ENCODE measurements at regions not wholly inside any gene's neighbourhood (a gene's known extent, or its start where the extent isn't known, plus 50 kb on each side); places are given as distances from the start of the nearest gene placed in this dataset.

- H3K9me3 ChIP-seq (ENCODE audit: control insufficient read depth, insufficient read depth, low read length) = no peaks in the 10 kb centered on the region
- H3K4me1 ChIP-seq (ENCODE audit: control insufficient read depth, insufficient read depth, low read length) = no peaks in the 10 kb centered on the region
- H3K36me3 ChIP-seq (ENCODE audit: control insufficient read depth, insufficient read depth, low read length) = no peaks in the 10 kb centered on the region
- WGBS (ENCODE audit: insufficient coverage, insufficient read length) = no CpG with 5 or more reads among the region's 2 CpGs
- no peaks in the 10 kb centered on the region for H3K27me3 ChIP-seq (ENCODE audit: control insufficient read depth, insufficient read depth, low read length)
- H3K27ac ChIP-seq (ENCODE audit: low read length) = no peak overlapping the region
- no peak for DNase-seq (ENCODE audit: low read depth, low spot score)
- no peak overlapping the region for H3K4me3 ChIP-seq (ENCODE audit: low read length)
Observed at GRCh38 chr12:23455283-23455682, 494.2 kb downstream of the SOX5 start.

DNA sequence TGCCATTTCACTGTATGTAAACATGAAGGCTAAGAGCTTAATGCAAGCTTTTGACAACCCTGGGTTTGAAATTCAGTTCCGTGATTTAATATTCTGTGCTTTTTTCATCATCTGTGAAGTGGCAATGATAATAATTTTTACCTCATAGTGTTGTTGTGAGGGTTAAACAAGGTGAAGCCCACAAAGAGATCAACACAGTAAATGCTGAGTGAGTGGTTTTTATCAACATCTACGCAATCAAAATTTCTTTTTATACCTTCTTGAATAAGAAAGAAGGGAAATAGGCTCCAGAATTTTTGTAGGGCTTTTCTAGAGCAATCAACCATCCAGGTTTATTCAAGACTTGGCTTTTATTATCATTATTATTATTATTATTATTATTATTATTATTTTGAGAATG, 490.8 kb downstream of the SOX5 start:
- Histone ChIP-seq H3K27me3 (ENCODE audit: control insufficient read depth, insufficient read depth, low read length) (no peaks in the 10 kb centered on the region), H3K4me3 (ENCODE audit: low read length) (no peak overlapping the region), H3K27ac (ENCODE audit: low read length) (no peak overlapping the region), H3K9me3 (ENCODE audit: control insufficient read depth, insufficient read depth, low read length) (no peaks in the 10 kb centered on the region), H3K36me3 (ENCODE audit: control insufficient read depth, insufficient read depth, low read length) (no peaks in the 10 kb centered on the region), H3K4me1 (ENCODE audit: control insufficient read depth, insufficient read depth, low read length) (no peaks in the 10 kb centered on the region)
- no CpG with 5 or more reads among the region's 2 CpGs for WGBS (ENCODE audit: insufficient coverage, insufficient read length)
- DNase-seq (ENCODE audit: low read depth, low spot score) = no peak

DNA sequence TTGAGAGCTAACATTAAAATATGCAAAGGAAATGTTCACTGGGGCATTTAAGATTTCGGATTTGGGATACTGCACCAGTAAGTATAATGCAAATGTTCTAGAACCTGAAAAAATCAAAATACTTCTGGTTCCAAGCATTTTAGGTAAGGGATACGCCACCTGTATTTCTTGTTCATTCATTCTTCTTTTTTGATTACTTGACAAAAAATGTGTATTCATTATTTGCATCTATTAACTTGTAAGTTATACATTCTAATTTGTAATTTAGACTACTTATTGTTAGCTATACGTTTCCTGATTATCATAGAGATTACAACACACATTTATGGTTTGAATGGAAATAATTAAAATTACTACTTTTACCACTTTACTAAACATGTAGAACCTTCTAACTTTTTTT, 486.9 kb downstream of the SOX5 start:
- no peak for DNase-seq (ENCODE audit: low read depth, low spot score)
- no CpG with 5 or more reads among the region's 3 CpGs for WGBS (ENCODE audit: insufficient coverage, insufficient read length)
- Histone ChIP-seq H3K27me3 (ENCODE audit: control insufficient read depth, insufficient read depth, low read length) (no peaks in the 10 kb centered on the region), H3K9me3 (ENCODE audit: control insufficient read depth, insufficient read depth, low read length) (no peaks in the 10 kb centered on the region), H3K4me1 (ENCODE audit: control insufficient read depth, insufficient read depth, low read length) (no peaks in the 10 kb centered on the region), H3K27ac (ENCODE audit: low read length) (no peak overlapping the region), H3K4me3 (ENCODE audit: low read length) (no peak overlapping the region), H3K36me3 (ENCODE audit: control insufficient read depth, insufficient read depth, low read length) (no peaks in the 10 kb centered on the region)

DNA sequence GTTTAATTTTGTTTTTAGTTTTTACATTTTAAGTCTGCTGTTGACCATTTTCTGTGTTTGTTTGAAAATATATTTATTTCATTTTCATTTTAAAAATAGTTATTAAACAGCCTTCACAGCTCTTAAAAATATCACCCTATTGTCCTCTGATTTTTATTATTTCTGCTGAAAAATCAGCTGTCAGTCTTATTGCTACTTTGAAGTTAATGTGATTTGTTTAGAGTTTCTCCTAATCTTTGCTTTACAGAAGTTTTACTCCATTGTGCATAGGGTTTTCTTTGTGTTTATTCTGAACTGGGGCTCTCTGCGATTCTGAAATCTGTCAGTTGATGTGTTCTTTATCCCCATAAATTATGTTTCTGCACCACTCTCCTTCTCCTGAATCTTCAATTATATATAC, 486.3 kb downstream of the SOX5 start:
- Histone ChIP-seq H3K36me3 (ENCODE audit: control insufficient read depth, insufficient read depth, low read length) (no peaks in the 10 kb centered on the region), H3K27ac (ENCODE audit: low read length) (no peak overlapping the region), H3K27me3 (ENCODE audit: control insufficient read depth, insufficient read depth, low read length) (no peaks in the 10 kb centered on the region), H3K4me1 (ENCODE audit: control insufficient read depth, insufficient read depth, low read length) (no peaks in the 10 kb centered on the region), H3K9me3 (ENCODE audit: control insufficient read depth, insufficient read depth, low read length) (no peaks in the 10 kb centered on the region), H3K4me3 (ENCODE audit: low read length) (no peak overlapping the region)
- DNase-seq (ENCODE audit: low read depth, low spot score) = no peak
- WGBS (ENCODE audit: insufficient coverage, insufficient read length) = no CpG with 5 or more reads among the region's 1 CpG

- no peak overlapping the region for H3K4me3 ChIP-seq (ENCODE audit: low read length)
- no peak overlapping the region for H3K27ac ChIP-seq (ENCODE audit: low read length)
- H3K4me1 ChIP-seq (ENCODE audit: control insufficient read depth, insufficient read depth, low read length) = no peaks in the 10 kb centered on the region
- no CpG with 5 or more reads among the region's 4 CpGs for WGBS (ENCODE audit: insufficient coverage, insufficient read length)
- H3K9me3 ChIP-seq (ENCODE audit: control insufficient read depth, insufficient read depth, low read length) = no peaks in the 10 kb centered on the region
- no peaks in the 10 kb centered on the region for H3K27me3 ChIP-seq (ENCODE audit: control insufficient read depth, insufficient read depth, low read length)
- no peak for DNase-seq (ENCODE audit: low read depth, low spot score)
- H3K36me3 ChIP-seq (ENCODE audit: control insufficient read depth, insufficient read depth, low read length) = no peaks in the 10 kb centered on the region
Observed at GRCh38 chr12:23464241-23464812, 485.1 kb downstream of the SOX5 start.

GRCh38 chr12:23472329-23472971, 477.0 kb downstream of the SOX5 start:
- H3K27me3 ChIP-seq (ENCODE audit: control insufficient read depth, insufficient read depth, low read length) = no peaks in the 10 kb centered on the region
- H3K4me1 ChIP-seq (ENCODE audit: control insufficient read depth, insufficient read depth, low read length) = peaks cover 4% of the 10 kb centered on the region; the same call in 1 of the 2 replicates
- no peaks in the 10 kb centered on the region; the same call in 1 of the 2 replicates for H3K36me3 ChIP-seq (ENCODE audit: control insufficient read depth, insufficient read depth, low read length)
- H3K4me3 ChIP-seq (ENCODE audit: low read length) = no peak overlapping the region
- H3K27ac ChIP-seq (ENCODE audit: low read length) = no peak overlapping the region
- WGBS (ENCODE audit: insufficient coverage, insufficient read length) = no CpG with 5 or more reads among the region's 5 CpGs
- no peak for DNase-seq (ENCODE audit: low read depth, low spot score)
- no peaks in the 10 kb centered on the region for H3K9me3 ChIP-seq (ENCODE audit: control insufficient read depth, insufficient read depth, low read length)

- Histone ChIP-seq H3K4me1 (ENCODE audit: control insufficient read depth, insufficient read depth, low read length) (peaks cover 4% of the 10 kb centered on the region; the same call in 1 of the 2 replicates), H3K4me3 (ENCODE audit: low read length) (no peak overlapping the region), H3K36me3 (ENCODE audit: control insufficient read depth, insufficient read depth, low read length) (no peaks in the 10 kb centered on the region; the same call in 1 of the 2 replicates), H3K9me3 (ENCODE audit: control insufficient read depth, insufficient read depth, low read length) (no peaks in the 10 kb centered on the region), H3K27ac (ENCODE audit: low read length) (no peak overlapping the region), H3K27me3 (ENCODE audit: control insufficient read depth, insufficient read depth, low read length) (no peaks in the 10 kb centered on the region)
- no CpG with 5 or more reads among the region's 4 CpGs for WGBS (ENCODE audit: insufficient coverage, insufficient read length)
- DNase-seq (ENCODE audit: low read depth, low spot score) = no peak
Observed at GRCh38 chr12:23473071-23473470, 476.4 kb downstream of the SOX5 start.

- H3K4me3 ChIP-seq (ENCODE audit: low read length) = no peak overlapping the region
- DNase-seq (ENCODE audit: low read depth, low spot score) = no peak
- no peaks in the 10 kb centered on the region for H3K9me3 ChIP-seq (ENCODE audit: control insufficient read depth, insufficient read depth, low read length)
- peaks cover 4% of the 10 kb centered on the region; the same call in 1 of the 2 replicates for H3K4me1 ChIP-seq (ENCODE audit: control insufficient read depth, insufficient read depth, low read length)
- H3K36me3 ChIP-seq (ENCODE audit: control insufficient read depth, insufficient read depth, low read length) = no peaks in the 10 kb centered on the region; the same call in 1 of the 2 replicates
- no CpG with 5 or more reads among the region's 5 CpGs for WGBS (ENCODE audit: insufficient coverage, insufficient read length)
- no peaks in the 10 kb centered on the region for H3K27me3 ChIP-seq (ENCODE audit: control insufficient read depth, insufficient read depth, low read length)
- no peak overlapping the region for H3K27ac ChIP-seq (ENCODE audit: low read length)
Observed at GRCh38 chr12:23474438-23474976, 475.0 kb downstream of the SOX5 start.
